GM23338 (cell line): ENCODE measurements at regions not wholly inside any gene's neighbourhood (a gene's known extent, or its start where the extent isn't known, plus 50 kb on each side); places are given as distances from the start of the nearest gene placed in this dataset.

Source experiments
- ATAC-seq: fragments of 200-7000 bp; cut with Tn5 transposase; 3 replicates; pipeline ENCODE4 v1.9.1; 2020
- DNase-seq: peaks from one replicate; pipeline ENCODE4 v3.0.0-alpha.2; 2015; ENCODE audit warnings: low spot score
- H2AFZ ChIP-seq: fragments of 200-600 bp; sonication (generic); 2 replicates; pipeline ENCODE4 v1.8.0; 2016; ENCODE audit warnings: antibody characterized with exemption, mild to moderate bottlenecking, moderate library complexity
- H3F3A ChIP-seq: fragments of 200-600 bp; sonication (generic); replicated peaks from 2 replicates; pipeline ENCODE4 v1.8.0; 2017; ENCODE audit warnings: antibody characterized with exemption, mixed run types, low read depth
- H3K27ac ChIP-seq: fragments of 200-600 bp; sonication (generic); 2 replicates; pipeline ENCODE4 v1.6.1; 2016; ENCODE audit warnings: low read depth
- H3K27me3 ChIP-seq: fragments of 200-600 bp; sonication (generic); 2 replicates; pipeline ENCODE4 v1.8.0; 2016; ENCODE audit warnings: mild to moderate bottlenecking, mixed run types, moderate library complexity; ENCODE audit not compliant: insufficient read depth
- H3K36me3 ChIP-seq: fragments of 200-600 bp; sonication (generic); 2 replicates; pipeline ENCODE4 v1.8.0; 2016; ENCODE audit warnings: mild to moderate bottlenecking; ENCODE audit not compliant: insufficient read depth
- H3K4me1 ChIP-seq: fragments of 200-600 bp; sonication (generic); 2 replicates; pipeline ENCODE4 v1.8.0; 2016; ENCODE audit warnings: mild to moderate bottlenecking, moderate library complexity; ENCODE audit not compliant: insufficient read depth
- H3K4me2 ChIP-seq: fragments of 200-600 bp; sonication (generic); 2 replicates; pipeline ENCODE4 v1.7.1; 2017; ENCODE audit warnings: mixed run types
- H3K4me3 ChIP-seq: fragments of 200-600 bp; sonication (generic); 2 replicates; pipeline ENCODE4 v1.6.1; 2016; ENCODE audit warnings: mixed run types
- H3K79me2 ChIP-seq: fragments of 200-600 bp; sonication (generic); replicated peaks from 2 replicates; pipeline ENCODE4 v1.8.0; 2017; ENCODE audit warnings: mild to moderate bottlenecking; ENCODE audit not compliant: insufficient read depth
- H3K9me2 ChIP-seq: fragments of 200-600 bp; sonication (generic); 2 replicates; pipeline ENCODE4 v1.8.0; 2017; ENCODE audit not compliant: insufficient read depth
- H4K20me1 ChIP-seq: fragments of 200-600 bp; sonication (generic); replicated peaks from 2 replicates; pipeline ENCODE4 v1.8.0; 2017; ENCODE audit warnings: mild to moderate bottlenecking; ENCODE audit not compliant: insufficient read depth
- H3K27ac Mint-ChIP-seq: 2 replicates; pipeline ENCODE4 v1.8.0; 2020; ENCODE audit warnings: inconsistent platforms, mild to moderate bottlenecking, moderate library complexity, mixed read lengths
- H3K27me3 Mint-ChIP-seq: 3 replicates; pipeline ENCODE4 v1.8.0; 2022; ENCODE audit warnings: low read depth, mild to moderate bottlenecking, moderate library complexity, mixed read lengths, inconsistent platforms; ENCODE audit not compliant: insufficient read depth, poor library complexity
- H3K36me3 Mint-ChIP-seq: 3 replicates; pipeline ENCODE4 v1.8.0; 2021; ENCODE audit warnings: low read depth, mild to moderate bottlenecking, inconsistent platforms, moderate library complexity, mixed read lengths
- H3K4me1 Mint-ChIP-seq: 3 replicates; pipeline ENCODE4 v1.8.0; 2020; ENCODE audit warnings: mild to moderate bottlenecking, inconsistent platforms, mixed read lengths
- H3K4me3 Mint-ChIP-seq: 3 replicates; pipeline ENCODE4 v1.8.0; 2021; ENCODE audit warnings: moderate library complexity, mild to moderate bottlenecking, inconsistent platforms, mixed read lengths
- H3K9me3 Mint-ChIP-seq: 3 replicates; pipeline ENCODE4 v1.8.0; 2020; ENCODE audit warnings: moderate library complexity, mild to moderate bottlenecking, inconsistent platforms, mixed read lengths
- CREB1 ChIP-seq: fragments of 250-450 bp; sonication (Bioruptor Pico); IDR thresholded peaks from 2 replicates; pipeline ENCODE4 v1.5.0; 2020; ENCODE audit warnings: low read depth, mild to moderate bottlenecking, moderate library complexity
- ETS1 ChIP-seq: IDR thresholded peaks from 2 replicates; pipeline ENCODE4 v1.6.1; 2016; ENCODE audit warnings: antibody characterized with exemption
- EZH2 ChIP-seq: fragments of 200-600 bp; sonication (generic); IDR thresholded peaks from one replicate; pipeline ENCODE4 v1.8.0; 2017; ENCODE audit warnings: antibody characterized with exemption, mild to moderate bottlenecking, low read depth; ENCODE audit not compliant: unreplicated experiment
- EZH2phosphoT487 ChIP-seq: fragments of 200-600 bp; sonication (generic); IDR thresholded peaks from one replicate; pipeline ENCODE4 v1.8.1; 2018; ENCODE audit warnings: antibody characterized with exemption; ENCODE audit not compliant: unreplicated experiment
- JUNB ChIP-seq: IDR thresholded peaks from one replicate; pipeline ENCODE4 v1.6.1; 2016; ENCODE audit warnings: antibody characterized with exemption; ENCODE audit not compliant: unreplicated experiment
- NANOG ChIP-seq: IDR thresholded peaks from 2 replicates; pipeline ENCODE4 v1.6.1; 2016; ENCODE audit warnings: antibody characterized with exemption, borderline replicate concordance
- POLR2AphosphoS5 ChIP-seq: IDR thresholded peaks from 2 replicates; pipeline ENCODE4 v1.6.1; 2016; ENCODE audit warnings: antibody characterized with exemption, low read depth
- STAT1 ChIP-seq: IDR thresholded peaks from one replicate; pipeline ENCODE4 v1.6.1; 2016; ENCODE audit warnings: antibody characterized with exemption; ENCODE audit not compliant: unreplicated experiment
- ZNF114 ChIP-seq: fragments of 250-450 bp; sonication (Bioruptor Pico); IDR thresholded peaks from 2 replicates; pipeline ENCODE4 v1.5.0; 2020; ENCODE audit warnings: mild to moderate bottlenecking, moderate library complexity
- ZNF331 ChIP-seq: fragments of 250-450 bp; sonication (Bioruptor Pico); IDR thresholded peaks from 2 replicates; pipeline ENCODE4 v1.5.0; 2020; ENCODE audit warnings: low read depth, mild to moderate bottlenecking, moderate library complexity
- TF ChIP-seq, protein P1 (sequence below): IDR thresholded peaks from one replicate; pipeline ENCODE4 v1.6.1; 2018; ENCODE audit warnings: antibody characterized with exemption; ENCODE audit not compliant: unreplicated experiment
- TF ChIP-seq, protein P2 (sequence below), 2 experiments: fragments of 200-600 bp in 1 of 2; sonication (generic) in 1 of 2; conservative IDR thresholded peaks; 2 replicates each; pipeline versions ENCODE4 v1.5.1 to v1.6.1; 2016 to 2017; ENCODE audit warnings: antibody characterized with exemption in 2 of 2, low read depth in 2 of 2, mild to moderate bottlenecking in 2 of 2, moderate library complexity in 1 of 2
- TF ChIP-seq, protein P3 (sequence below): fragments of 250-450 bp; sonication (Bioruptor Pico); IDR thresholded peaks from 2 replicates; pipeline ENCODE4 v1.5.0; 2020; ENCODE audit warnings: mild to moderate bottlenecking, moderate library complexity

DNA sequence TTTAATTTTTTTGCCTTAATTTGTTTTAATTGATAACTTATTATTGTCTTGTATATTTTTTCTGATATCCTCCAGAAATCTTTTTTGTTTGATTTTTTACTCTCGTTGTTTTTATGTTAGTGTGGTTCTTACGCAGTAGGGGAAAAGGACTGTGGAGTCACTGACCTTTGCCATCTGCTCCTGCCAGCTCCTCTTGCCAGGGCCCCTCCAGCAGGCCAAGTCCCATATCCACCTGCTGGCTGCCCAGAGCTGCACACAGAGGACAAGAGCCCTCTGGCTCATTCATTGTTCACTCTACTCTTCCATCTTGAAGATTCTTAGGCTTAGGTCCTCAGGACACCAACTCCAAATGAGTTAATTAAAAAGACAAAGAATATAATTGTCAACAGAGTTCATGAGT lies 316.4 kb upstream of the DUSP10 start:
- no peaks in the 10 kb centered on the region for H3K79me2 ChIP-seq
- H3K4me1 ChIP-seq = no peaks in the 10 kb centered on the region
- no peak overlapping the region for H3K4me2 ChIP-seq
- H3K27me3 ChIP-seq = no peaks in the 10 kb centered on the region
- peaks cover 3% of the 10 kb centered on the region for H3K9me3 Mint-ChIP-seq
- ATAC-seq (no peak), DNase-seq (no peak)
- H3K27me3 Mint-ChIP-seq = peaks cover 4% of the 10 kb centered on the region
- H3K4me3 ChIP-seq = no peak overlapping the region
- H3K27ac ChIP-seq = no peak overlapping the region
- no peaks in the 10 kb centered on the region for H3K4me1 Mint-ChIP-seq
- no peaks in the 10 kb centered on the region for H3K9me2 ChIP-seq
- H4K20me1 ChIP-seq = no peaks in the 10 kb centered on the region
- no peaks in the 10 kb centered on the region for H3K36me3 ChIP-seq
- H3K4me3 Mint-ChIP-seq = no peak overlapping the region
- TF ChIP-seq NANOG = no peak
- TF ChIP-seq POLR2AphosphoS5 = no peak
- TF ChIP-seq, protein P1, sequence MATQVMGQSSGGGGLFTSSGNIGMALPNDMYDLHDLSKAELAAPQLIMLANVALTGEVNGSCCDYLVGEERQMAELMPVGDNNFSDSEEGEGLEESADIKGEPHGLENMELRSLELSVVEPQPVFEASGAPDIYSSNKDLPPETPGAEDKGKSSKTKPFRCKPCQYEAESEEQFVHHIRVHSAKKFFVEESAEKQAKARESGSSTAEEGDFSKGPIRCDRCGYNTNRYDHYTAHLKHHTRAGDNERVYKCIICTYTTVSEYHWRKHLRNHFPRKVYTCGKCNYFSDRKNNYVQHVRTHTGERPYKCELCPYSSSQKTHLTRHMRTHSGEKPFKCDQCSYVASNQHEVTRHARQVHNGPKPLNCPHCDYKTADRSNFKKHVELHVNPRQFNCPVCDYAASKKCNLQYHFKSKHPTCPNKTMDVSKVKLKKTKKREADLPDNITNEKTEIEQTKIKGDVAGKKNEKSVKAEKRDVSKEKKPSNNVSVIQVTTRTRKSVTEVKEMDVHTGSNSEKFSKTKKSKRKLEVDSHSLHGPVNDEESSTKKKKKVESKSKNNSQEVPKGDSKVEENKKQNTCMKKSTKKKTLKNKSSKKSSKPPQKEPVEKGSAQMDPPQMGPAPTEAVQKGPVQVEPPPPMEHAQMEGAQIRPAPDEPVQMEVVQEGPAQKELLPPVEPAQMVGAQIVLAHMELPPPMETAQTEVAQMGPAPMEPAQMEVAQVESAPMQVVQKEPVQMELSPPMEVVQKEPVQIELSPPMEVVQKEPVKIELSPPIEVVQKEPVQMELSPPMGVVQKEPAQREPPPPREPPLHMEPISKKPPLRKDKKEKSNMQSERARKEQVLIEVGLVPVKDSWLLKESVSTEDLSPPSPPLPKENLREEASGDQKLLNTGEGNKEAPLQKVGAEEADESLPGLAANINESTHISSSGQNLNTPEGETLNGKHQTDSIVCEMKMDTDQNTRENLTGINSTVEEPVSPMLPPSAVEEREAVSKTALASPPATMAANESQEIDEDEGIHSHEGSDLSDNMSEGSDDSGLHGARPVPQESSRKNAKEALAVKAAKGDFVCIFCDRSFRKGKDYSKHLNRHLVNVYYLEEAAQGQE = no peak
- TF ChIP-seq, protein P2, sequence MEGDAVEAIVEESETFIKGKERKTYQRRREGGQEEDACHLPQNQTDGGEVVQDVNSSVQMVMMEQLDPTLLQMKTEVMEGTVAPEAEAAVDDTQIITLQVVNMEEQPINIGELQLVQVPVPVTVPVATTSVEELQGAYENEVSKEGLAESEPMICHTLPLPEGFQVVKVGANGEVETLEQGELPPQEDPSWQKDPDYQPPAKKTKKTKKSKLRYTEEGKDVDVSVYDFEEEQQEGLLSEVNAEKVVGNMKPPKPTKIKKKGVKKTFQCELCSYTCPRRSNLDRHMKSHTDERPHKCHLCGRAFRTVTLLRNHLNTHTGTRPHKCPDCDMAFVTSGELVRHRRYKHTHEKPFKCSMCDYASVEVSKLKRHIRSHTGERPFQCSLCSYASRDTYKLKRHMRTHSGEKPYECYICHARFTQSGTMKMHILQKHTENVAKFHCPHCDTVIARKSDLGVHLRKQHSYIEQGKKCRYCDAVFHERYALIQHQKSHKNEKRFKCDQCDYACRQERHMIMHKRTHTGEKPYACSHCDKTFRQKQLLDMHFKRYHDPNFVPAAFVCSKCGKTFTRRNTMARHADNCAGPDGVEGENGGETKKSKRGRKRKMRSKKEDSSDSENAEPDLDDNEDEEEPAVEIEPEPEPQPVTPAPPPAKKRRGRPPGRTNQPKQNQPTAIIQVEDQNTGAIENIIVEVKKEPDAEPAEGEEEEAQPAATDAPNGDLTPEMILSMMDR (conservative IDR thresholded peaks at IDR 0.05; ENCODE audit: low read depth in 2 of 2) = no peak
- TF ChIP-seq ZNF114 (CRISPR knock-in tag) = no peak
- TF ChIP-seq EZH2 = no peak
- TF ChIP-seq, protein P3, sequence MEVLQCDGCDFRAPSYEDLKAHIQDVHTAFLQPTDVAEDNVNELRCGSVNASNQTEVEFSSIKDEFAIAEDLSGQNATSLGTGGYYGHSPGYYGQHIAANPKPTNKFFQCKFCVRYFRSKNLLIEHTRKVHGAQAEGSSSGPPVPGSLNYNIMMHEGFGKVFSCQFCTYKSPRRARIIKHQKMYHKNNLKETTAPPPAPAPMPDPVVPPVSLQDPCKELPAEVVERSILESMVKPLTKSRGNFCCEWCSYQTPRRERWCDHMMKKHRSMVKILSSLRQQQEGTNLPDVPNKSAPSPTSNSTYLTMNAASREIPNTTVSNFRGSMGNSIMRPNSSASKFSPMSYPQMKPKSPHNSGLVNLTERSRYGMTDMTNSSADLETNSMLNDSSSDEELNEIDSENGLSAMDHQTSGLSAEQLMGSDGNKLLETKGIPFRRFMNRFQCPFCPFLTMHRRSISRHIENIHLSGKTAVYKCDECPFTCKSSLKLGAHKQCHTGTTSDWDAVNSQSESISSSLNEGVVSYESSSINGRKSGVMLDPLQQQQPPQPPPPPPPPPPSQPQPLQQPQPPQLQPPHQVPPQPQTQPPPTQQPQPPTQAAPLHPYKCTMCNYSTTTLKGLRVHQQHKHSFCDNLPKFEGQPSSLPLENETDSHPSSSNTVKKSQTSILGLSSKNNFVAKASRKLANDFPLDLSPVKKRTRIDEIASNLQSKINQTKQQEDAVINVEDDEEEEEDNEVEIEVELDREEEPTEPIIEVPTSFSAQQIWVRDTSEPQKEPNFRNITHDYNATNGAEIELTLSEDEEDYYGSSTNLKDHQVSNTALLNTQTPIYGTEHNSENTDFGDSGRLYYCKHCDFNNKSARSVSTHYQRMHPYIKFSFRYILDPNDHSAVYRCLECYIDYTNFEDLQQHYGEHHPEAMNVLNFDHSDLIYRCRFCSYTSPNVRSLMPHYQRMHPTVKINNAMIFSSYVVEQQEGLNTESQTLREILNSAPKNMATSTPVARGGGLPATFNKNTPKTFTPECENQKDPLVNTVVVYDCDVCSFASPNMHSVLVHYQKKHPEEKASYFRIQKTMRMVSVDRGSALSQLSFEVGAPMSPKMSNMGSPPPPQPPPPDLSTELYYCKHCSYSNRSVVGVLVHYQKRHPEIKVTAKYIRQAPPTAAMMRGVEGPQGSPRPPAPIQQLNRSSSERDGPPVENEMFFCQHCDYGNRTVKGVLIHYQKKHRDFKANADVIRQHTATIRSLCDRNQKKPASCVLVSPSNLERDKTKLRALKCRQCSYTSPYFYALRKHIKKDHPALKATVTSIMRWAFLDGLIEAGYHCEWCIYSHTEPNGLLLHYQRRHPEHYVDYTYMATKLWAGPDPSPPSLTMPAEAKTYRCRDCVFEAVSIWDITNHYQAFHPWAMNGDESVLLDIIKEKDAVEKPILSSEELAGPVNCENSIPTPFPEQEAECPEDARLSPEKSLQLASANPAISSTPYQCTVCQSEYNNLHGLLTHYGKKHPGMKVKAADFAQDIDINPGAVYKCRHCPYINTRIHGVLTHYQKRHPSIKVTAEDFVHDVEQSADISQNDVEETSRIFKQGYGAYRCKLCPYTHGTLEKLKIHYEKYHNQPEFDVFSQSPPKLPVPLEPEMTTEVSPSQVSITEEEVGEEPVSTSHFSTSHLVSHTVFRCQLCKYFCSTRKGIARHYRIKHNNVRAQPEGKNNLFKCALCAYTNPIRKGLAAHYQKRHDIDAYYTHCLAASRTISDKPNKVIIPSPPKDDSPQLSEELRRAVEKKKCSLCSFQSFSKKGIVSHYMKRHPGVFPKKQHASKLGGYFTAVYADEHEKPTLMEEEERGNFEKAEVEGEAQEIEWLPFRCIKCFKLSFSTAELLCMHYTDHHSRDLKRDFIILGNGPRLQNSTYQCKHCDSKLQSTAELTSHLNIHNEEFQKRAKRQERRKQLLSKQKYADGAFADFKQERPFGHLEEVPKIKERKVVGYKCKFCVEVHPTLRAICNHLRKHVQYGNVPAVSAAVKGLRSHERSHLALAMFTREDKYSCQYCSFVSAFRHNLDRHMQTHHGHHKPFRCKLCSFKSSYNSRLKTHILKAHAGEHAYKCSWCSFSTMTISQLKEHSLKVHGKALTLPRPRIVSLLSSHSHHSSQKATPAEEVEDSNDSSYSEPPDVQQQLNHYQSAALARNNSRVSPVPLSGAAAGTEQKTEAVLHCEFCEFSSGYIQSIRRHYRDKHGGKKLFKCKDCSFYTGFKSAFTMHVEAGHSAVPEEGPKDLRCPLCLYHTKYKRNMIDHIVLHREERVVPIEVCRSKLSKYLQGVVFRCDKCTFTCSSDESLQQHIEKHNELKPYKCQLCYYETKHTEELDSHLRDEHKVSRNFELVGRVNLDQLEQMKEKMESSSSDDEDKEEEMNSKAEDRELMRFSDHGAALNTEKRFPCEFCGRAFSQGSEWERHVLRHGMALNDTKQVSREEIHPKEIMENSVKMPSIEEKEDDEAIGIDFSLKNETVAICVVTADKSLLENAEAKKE = no peak
- TF ChIP-seq STAT1 = no peak
- no peak for TF ChIP-seq CREB1 (CRISPR knock-in tag)
- no peak for TF ChIP-seq ETS1
- no peak for TF ChIP-seq ZNF331 (CRISPR knock-in tag)
- TF ChIP-seq EZH2phosphoT487 = no peak
- TF ChIP-seq JUNB = no peak
- no peaks in the 10 kb centered on the region for H3F3A ChIP-seq
- peaks cover 3% of the 10 kb centered on the region; the same call in 1 of the 3 replicates for H3K36me3 Mint-ChIP-seq
- no peak overlapping the region for H2AFZ ChIP-seq
- H3K27ac Mint-ChIP-seq = no peak overlapping the region
